Muscle layer of duodenum (tissue), 2 donors: ENCODE measurements at regions not wholly inside any gene's neighbourhood (a gene's known extent, or its start where the extent isn't known, plus 50 kb on each side); places are given as distances from the start of the nearest gene placed in this dataset.

Experiments used
- H3K27ac ChIP-seq: one replicate; pipeline ENCODE4 v1.7.0; 2013; ENCODE audit warnings: mild to moderate bottlenecking, low read length
- H3K27me3 ChIP-seq: one replicate; pipeline ENCODE4 v1.7.0; 2013; ENCODE audit warnings: low read depth, mild to moderate bottlenecking, control low read depth, low read length
- H3K36me3 ChIP-seq, 2 donors: one replicate each; pipeline ENCODE4 v1.7.0; 2013; ENCODE audit warnings: low read length in 2 of 2, control low read depth in 1 of 2, mild to moderate bottlenecking in 1 of 2; ENCODE audit not compliant: insufficient read depth in 2 of 2, control insufficient read depth in 1 of 2
- H3K4me1 ChIP-seq, 2 donors: one replicate each; pipeline ENCODE4 v1.7.0; 2013; ENCODE audit warnings: low read length in 2 of 2, mild to moderate bottlenecking in 2 of 2, control low read depth in 1 of 2, moderate library complexity in 1 of 2; ENCODE audit not compliant: insufficient read depth in 2 of 2, control insufficient read depth in 1 of 2
- H3K4me3 ChIP-seq, 2 donors: one replicate each; pipeline ENCODE4 v1.7.0; 2013; ENCODE audit warnings: low read length in 2 of 2, low read depth in 1 of 2, mild to moderate bottlenecking in 1 of 2
- H3K9me3 ChIP-seq, 2 donors: one replicate each; pipeline ENCODE4 v1.7.0; 2013; ENCODE audit warnings: low read length in 2 of 2, control low read depth in 1 of 2, mild to moderate bottlenecking in 1 of 2; ENCODE audit not compliant: control insufficient read depth in 1 of 2
- donor health status: healthy.

GRCh38 chr14:101207041-101207440 lies 303.5 kb upstream of the RTL1 start:
- no peaks in the 10 kb centered on the region for H3K36me3 ChIP-seq
- H3K9me3 ChIP-seq, result peaks cover 0 to 33% of the 10 kb centered on the region in 2 donors
- no peaks in the 10 kb centered on the region for H3K27me3 ChIP-seq
- no peak overlapping the region for H3K27ac ChIP-seq
- H3K4me3 ChIP-seq, result no peak overlapping the region
- H3K4me1 ChIP-seq, result no peaks in the 10 kb centered on the region

GRCh38 chr14:101207897-101208296 lies 304.4 kb upstream of the RTL1 start:
- Histone ChIP-seq H3K36me3 (no peaks in the 10 kb centered on the region), H3K27ac (no peak overlapping the region), H3K4me1 (no peaks in the 10 kb centered on the region), H3K9me3 (peaks cover 0 to 36% of the 10 kb centered on the region in 2 donors), H3K27me3 (no peaks in the 10 kb centered on the region), H3K4me3 (no peak overlapping the region)

- Histone ChIP-seq H3K27me3 (no peaks in the 10 kb centered on the region), H3K36me3 (no peaks in the 10 kb centered on the region), H3K9me3 (peaks cover 0 to 32% of the 10 kb centered on the region in 2 donors), H3K4me1 (no peaks in the 10 kb centered on the region), H3K4me3 (peak overlapping the region in 1 of 2 donors; percentile 49), H3K27ac (no peak overlapping the region)
These were observed 306.1 kb upstream of the RTL1 start for GRCh38 chr14:101209594-101209993.

DNA sequence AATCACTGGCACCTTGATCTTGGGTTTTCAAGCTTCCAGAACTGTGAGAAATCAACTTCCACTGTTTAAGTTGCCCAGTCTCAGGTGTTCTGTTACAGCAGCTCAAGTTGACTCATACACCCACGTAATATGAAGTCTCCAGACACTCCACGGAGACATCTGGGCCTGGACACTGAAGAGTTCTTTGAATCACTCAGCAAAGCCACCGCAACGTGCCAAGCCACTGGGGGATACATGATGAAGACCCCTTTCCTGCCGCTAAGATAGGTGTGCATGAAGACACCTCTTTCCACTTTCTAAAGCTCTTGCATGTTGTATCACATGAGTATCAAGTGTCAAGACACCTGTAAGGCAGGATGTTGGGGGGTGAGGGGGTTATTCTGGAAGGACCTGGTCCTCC lies 311.7 kb upstream of the RTL1 start:
- Histone ChIP-seq H3K27me3 (no peaks in the 10 kb centered on the region), H3K4me3 (no peak overlapping the region), H3K27ac (no peak overlapping the region), H3K36me3 (no peaks in the 10 kb centered on the region), H3K4me1 (no peaks in the 10 kb centered on the region), H3K9me3 (peaks cover 0 to 13% of the 10 kb centered on the region in 2 donors)

GRCh38 chr14:101215927-101216326 lies 312.4 kb upstream of the RTL1 start:
- no peak overlapping the region for H3K4me3 ChIP-seq
- H3K27me3 ChIP-seq, result no peaks in the 10 kb centered on the region
- H3K36me3 ChIP-seq, result no peaks in the 10 kb centered on the region
- H3K27ac ChIP-seq, result no peak overlapping the region
- peaks cover 0 to 8% of the 10 kb centered on the region in 2 donors for H3K9me3 ChIP-seq
- H3K4me1 ChIP-seq, result no peaks in the 10 kb centered on the region

DNA sequence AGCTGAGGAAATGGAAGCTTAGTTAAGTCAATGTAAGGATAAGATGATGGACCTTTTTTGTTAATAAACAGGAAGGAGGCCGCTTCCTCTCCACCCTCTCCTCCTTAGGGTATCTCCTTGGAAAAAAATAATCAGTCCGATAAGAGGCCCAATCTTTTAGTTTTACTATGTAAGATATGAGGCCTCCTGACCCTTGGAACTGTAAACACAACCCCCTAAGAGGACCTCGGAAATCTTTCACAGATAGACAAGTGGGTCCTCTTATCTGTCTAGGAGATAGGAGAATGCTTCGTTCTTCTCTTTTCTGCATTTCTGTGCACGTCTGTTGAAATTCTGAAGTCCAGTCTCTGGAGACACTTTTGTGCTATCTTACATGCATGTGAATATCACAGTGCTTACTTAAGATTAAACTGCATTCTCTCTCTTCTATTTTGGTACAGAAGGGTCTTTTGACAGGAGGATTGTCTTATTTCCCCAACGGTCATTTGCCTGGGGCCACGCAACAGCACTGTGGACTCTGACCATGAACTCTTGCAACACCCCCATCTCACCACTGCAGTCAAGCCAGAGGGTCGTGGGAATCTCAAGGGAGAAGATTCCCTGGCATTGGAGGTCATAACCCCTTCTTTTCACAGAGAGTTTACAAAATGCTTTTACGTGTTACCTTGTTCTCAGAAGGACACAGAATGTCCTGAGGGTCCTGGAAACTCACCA lies 313.0 kb upstream of the RTL1 start:
- no peaks in the 10 kb centered on the region for H3K4me1 ChIP-seq
- H3K4me3 ChIP-seq, result no peak overlapping the region
- peaks cover 0 to 8% of the 10 kb centered on the region in 2 donors for H3K9me3 ChIP-seq
- no peaks in the 10 kb centered on the region for H3K36me3 ChIP-seq
- H3K27me3 ChIP-seq, result no peaks in the 10 kb centered on the region
- H3K27ac ChIP-seq, result no peak overlapping the region

- Histone ChIP-seq H3K9me3 (peaks cover 0 to 4% of the 10 kb centered on the region in 2 donors), H3K27ac (no peak overlapping the region), H3K36me3 (no peaks in the 10 kb centered on the region), H3K4me1 (no peaks in the 10 kb centered on the region), H3K4me3 (no peak overlapping the region), H3K27me3 (no peaks in the 10 kb centered on the region)
These were observed 313.6 kb upstream of the RTL1 start for GRCh38 chr14:101217080-101217463.

- no peak overlapping the region for H3K27ac ChIP-seq
- H3K27me3 ChIP-seq, result no peaks in the 10 kb centered on the region
- H3K4me1 ChIP-seq, result no peaks in the 10 kb centered on the region
- H3K4me3 ChIP-seq, result no peak overlapping the region
- H3K36me3 ChIP-seq, result no peaks in the 10 kb centered on the region
- peaks cover 0 to 2% of the 10 kb centered on the region in 2 donors for H3K9me3 ChIP-seq
These were observed 314.3 kb upstream of the RTL1 start for GRCh38 chr14:101217616-101218371.

GRCh38 chr14:101219896-101220703 lies 316.6 kb upstream of the RTL1 start:
- no peaks in the 10 kb centered on the region for H3K27me3 ChIP-seq
- no peaks in the 10 kb centered on the region for H3K9me3 ChIP-seq
- no peak overlapping the region for H3K4me3 ChIP-seq
- no peaks in the 10 kb centered on the region for H3K4me1 ChIP-seq
- no peak overlapping the region for H3K27ac ChIP-seq
- no peaks in the 10 kb centered on the region for H3K36me3 ChIP-seq

GRCh38 chr14:101220921-101221510 lies 317.5 kb upstream of the RTL1 start:
- Histone ChIP-seq H3K27ac (no peak overlapping the region), H3K9me3 (no peaks in the 10 kb centered on the region), H3K27me3 (no peaks in the 10 kb centered on the region), H3K4me1 (no peaks in the 10 kb centered on the region), H3K36me3 (no peaks in the 10 kb centered on the region), H3K4me3 (no peak overlapping the region)
